Adrenal gland (tissue), 9 donors: ENCODE measurements at regions not wholly inside any gene's neighbourhood (a gene's known extent, or its start where the extent isn't known, plus 50 kb on each side); places are given as distances from the start of the nearest gene placed in this dataset.

Source experiments
- DNase-seq, 7 donors: peaks; one replicate each; pipeline ENCODE4 v3.0.0-alpha.2; 2019 to 2020
- H3K27ac ChIP-seq, 5 donors: fragments of 200-600 bp; sonication (generic) in 4 of 5; 1 replicate in 3 of 5; 2 replicates in 2 of 5; pipeline versions ENCODE4 v1.5.1 to v1.8.0; 2016 to 2020; ENCODE audit warnings: mild to moderate bottlenecking in 1 of 5
- H3K27me3 ChIP-seq: fragments of 200-600 bp; 2 replicates; pipeline ENCODE4 v1.8.0; 2021
- H3K36me3 ChIP-seq, 2 donors: fragments of 200-600 bp; replicated peaks in 1 of 2; 1 replicate in 1 of 2; 2 replicates in 1 of 2; pipeline versions ENCODE4 v1.5.1 to v1.8.0; 2018 to 2022
- H3K4me1 ChIP-seq, 2 donors: fragments of 200-600 bp; replicated peaks in 1 of 2; 1 replicate in 1 of 2; 2 replicates in 1 of 2; pipeline versions ENCODE4 v1.5.1 to v1.8.0; 2018 to 2021
- H3K4me3 ChIP-seq, 4 donors: fragments of 200-600 bp; sonication (generic) in 3 of 4; one replicate each; pipeline ENCODE4 v1.5.1; 2016 to 2018
- H3K9me3 ChIP-seq, 3 donors: fragments of 200-600 bp; sonication (generic) in 1 of 3; replicated peaks in 1 of 3; 1 replicate in 2 of 3; 2 replicates in 1 of 3; pipeline versions ENCODE4 v1.5.1 to v1.8.0; 2016 to 2021
- POLR2A ChIP-seq, 2 donors: fragments of 450-650 bp; IDR thresholded peaks; one replicate each; pipeline ENCODE4 v1.6.1; 2017; ENCODE audit warnings: antibody characterized with exemption in 2 of 2, mild to moderate bottlenecking in 2 of 2, moderate library complexity in 1 of 2
- WGBS, 4 donors: extraction: QIAGEN DNeasy Blood & Tissue Kit in 2 of 4; methylation state at CpG; one replicate each; pipeline versions ENCODE4 v1.1.5 to v1.1.7; 2013 to 2017; 5-methylcytosine and 5-hydroxymethylcytosine counted together
- intact Hi-C, 2 donors: fragments of 100-400 bp; cut with DNase I; formaldehyde crosslinking; loops; one replicate each; pipeline versions ENCODE4 v1.14.1 to v1.15.0; 2022 to 2023
- TF ChIP-seq, protein P1 (sequence below), 6 experiments: fragments of 450-650 bp in 4 of 6; fragments of 200-600 bp in 2 of 6; sonication (generic) in 1 of 6; IDR thresholded peaks; 1 replicate in 5 of 6; 2 replicates in 1 of 6; pipeline versions ENCODE4 v1.5.1 to v1.8.0; 2016 to 2021; ENCODE audit warnings: antibody characterized with exemption in 6 of 6, mild to moderate bottlenecking in 2 of 6, moderate library complexity in 1 of 6
- donor health status: healthy with polysubstance abuse.
- donor health status: Bipolar disorder and iron deficiency.
- donor health status: DM: yes; HTN: yes; CAD: no.
- donor health status: DM: no; HTN: no; CAD: no.
- donor health status: DM: no; HTN: no; CAD: no.

DNA sequence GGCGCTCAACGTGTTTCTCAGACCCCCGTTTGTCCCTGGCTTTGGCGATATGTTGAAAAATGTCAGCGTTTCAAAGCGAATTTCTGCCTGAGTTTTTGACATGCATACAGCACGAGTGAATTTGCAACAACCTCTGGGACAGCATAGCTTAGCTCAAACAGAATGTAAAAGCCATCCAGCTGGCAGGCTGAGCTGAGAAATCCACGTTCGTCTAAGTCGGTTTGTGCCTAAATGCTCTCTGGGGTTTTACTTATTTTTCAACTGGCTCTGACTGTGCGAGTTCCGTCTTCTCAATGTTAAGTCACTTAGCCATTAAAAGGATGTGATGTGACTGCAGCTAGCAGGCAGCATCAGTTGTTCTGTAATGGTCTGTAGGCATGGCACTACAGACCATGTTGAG lies 243.5 kb upstream of the SLCO3A1 start:
- H3K27ac ChIP-seq, result no peak overlapping the region
- peaks cover 3% of the 10 kb centered on the region for H3K27me3 ChIP-seq
- intact Hi-C loops, result no loop called here
- H3K36me3 ChIP-seq, result no peaks in the 10 kb centered on the region
- H3K4me1 ChIP-seq, result no peaks in the 10 kb centered on the region
- TF ChIP-seq, protein P1, sequence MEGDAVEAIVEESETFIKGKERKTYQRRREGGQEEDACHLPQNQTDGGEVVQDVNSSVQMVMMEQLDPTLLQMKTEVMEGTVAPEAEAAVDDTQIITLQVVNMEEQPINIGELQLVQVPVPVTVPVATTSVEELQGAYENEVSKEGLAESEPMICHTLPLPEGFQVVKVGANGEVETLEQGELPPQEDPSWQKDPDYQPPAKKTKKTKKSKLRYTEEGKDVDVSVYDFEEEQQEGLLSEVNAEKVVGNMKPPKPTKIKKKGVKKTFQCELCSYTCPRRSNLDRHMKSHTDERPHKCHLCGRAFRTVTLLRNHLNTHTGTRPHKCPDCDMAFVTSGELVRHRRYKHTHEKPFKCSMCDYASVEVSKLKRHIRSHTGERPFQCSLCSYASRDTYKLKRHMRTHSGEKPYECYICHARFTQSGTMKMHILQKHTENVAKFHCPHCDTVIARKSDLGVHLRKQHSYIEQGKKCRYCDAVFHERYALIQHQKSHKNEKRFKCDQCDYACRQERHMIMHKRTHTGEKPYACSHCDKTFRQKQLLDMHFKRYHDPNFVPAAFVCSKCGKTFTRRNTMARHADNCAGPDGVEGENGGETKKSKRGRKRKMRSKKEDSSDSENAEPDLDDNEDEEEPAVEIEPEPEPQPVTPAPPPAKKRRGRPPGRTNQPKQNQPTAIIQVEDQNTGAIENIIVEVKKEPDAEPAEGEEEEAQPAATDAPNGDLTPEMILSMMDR (IDR thresholded peaks at IDR 0.05), result no peak
- TF ChIP-seq POLR2A (IDR thresholded peaks at IDR 0.05), result no peak
- 76 to 83% (median 81%) methylated on average over 11 to 12 of the region's 12 CpGs for WGBS, 4 donors
- DNase-seq, result no peak
- H3K9me3 ChIP-seq, result no peaks in the 10 kb centered on the region
- no peak overlapping the region for H3K4me3 ChIP-seq

DNA sequence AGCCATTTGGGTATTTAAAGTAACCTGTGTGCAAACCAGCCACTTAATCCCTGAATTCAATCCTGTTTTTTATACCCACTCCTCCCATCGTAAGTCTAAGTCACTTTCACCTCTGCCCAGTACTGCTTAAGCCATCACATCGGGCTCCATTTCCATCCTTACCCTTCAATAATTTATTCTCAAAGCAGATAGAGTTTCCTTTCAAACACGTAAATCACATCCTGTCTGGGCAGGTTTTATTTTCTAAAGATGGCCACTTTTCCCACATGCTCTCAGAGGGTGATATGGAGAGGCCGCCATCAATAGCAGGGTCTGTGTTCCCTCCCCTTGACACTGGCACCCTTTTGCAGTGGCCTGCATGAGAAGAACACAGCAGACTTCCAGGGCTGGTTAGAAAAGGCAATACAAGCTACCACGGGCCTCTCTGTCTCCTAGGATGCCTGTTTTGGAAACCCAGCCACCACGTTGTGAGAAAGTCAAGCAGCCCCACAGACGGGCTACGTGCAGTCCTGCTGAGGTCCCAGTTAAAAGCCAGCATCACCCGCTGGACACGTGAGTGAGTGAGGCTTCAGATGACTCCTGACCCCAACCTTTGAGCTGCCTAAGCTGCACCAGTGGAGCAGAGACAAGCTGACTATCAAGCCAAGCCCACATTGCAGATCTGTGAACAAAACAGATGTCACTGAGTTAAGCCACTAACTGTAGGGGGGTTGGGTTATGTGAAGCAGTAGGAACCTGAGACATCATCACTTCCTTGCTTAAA lies 241.8 kb upstream of the SLCO3A1 start:
- WGBS, 4 donors, result 55 to 64% (median 62%) methylated on average over 6 to 10 of the region's 10 CpGs
- Histone ChIP-seq H3K9me3 (no peaks in the 10 kb centered on the region), H3K27ac (no peak overlapping the region), H3K4me3 (no peak overlapping the region), H3K36me3 (no peaks in the 10 kb centered on the region), H3K4me1 (no peaks in the 10 kb centered on the region), H3K27me3 (peaks cover 3% of the 10 kb centered on the region)
- intact Hi-C loops, result no loop called here
- TF ChIP-seq, protein P1 (IDR thresholded peaks at IDR 0.05), result no peak
- no peak for TF ChIP-seq POLR2A (IDR thresholded peaks at IDR 0.05)
- DNase-seq, result no peak

DNA sequence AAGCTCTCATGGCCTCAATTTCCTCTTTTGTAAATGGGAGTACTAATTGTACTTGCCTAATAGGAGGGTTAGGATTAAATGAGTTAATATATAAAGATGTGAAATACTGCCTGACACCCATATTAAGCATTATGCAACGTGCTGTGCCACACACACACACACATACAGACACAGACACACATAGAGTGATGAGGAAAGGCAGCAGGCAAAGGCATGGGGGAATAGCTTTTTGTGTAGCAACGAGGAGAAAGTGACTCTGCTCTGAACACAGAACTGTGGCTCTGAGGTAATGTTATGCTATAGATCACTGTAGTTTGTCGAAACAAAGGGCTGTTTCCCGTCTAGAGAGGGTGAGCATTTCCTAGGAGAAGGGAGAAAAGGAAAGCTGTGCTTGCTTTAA lies 233.3 kb upstream of the SLCO3A1 start:
- DNase-seq, result no peak

DNA sequence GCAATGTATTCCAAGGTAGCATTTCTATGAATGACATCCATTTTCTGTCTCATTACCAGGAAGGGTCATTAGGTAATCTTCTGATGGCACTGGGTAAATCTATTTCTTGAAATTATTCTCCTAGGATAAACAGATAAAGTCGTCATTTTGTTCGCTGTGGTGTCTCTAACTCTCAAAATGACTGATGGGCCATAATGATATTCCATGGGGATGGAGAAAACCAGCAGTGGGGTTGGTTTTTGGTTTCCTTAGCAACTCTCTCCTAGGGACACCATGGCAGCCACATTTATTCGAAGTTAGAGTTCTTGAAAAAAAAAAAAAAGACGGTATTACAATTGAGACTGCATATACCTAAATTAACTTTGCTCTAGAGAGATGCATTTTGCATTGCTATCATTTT lies 231.3 kb upstream of the SLCO3A1 start:
- no peak for DNase-seq
- WGBS, 4 donors, result 63 to 78% (median 72%) methylated on average over 4 of the region's 4 CpGs

More for the DNA sequence above, 233.3 kb upstream of the SLCO3A1 start:
- no peaks in the 10 kb centered on the region for H3K9me3 ChIP-seq
- intact Hi-C loops, result no loop called here
- H3K27ac ChIP-seq, result no peak overlapping the region
- peaks cover 5% of the 10 kb centered on the region for H3K27me3 ChIP-seq
- no peaks in the 10 kb centered on the region for H3K4me1 ChIP-seq
- H3K36me3 ChIP-seq, result no peaks in the 10 kb centered on the region
- no peak overlapping the region for H3K4me3 ChIP-seq
- TF ChIP-seq POLR2A (IDR thresholded peaks at IDR 0.05), result no peak
- TF ChIP-seq, protein P1 (IDR thresholded peaks at IDR 0.05), result no peak
- WGBS, 4 donors, result 33 to 48% (median 34%) methylated on average over 4 of the region's 4 CpGs

More for the DNA sequence above, 231.3 kb upstream of the SLCO3A1 start:
- no peak overlapping the region for H3K4me3 ChIP-seq
- H3K27me3 ChIP-seq, result peaks cover 5% of the 10 kb centered on the region
- no peaks in the 10 kb centered on the region for H3K36me3 ChIP-seq
- H3K27ac ChIP-seq, result no peak overlapping the region
- no peaks in the 10 kb centered on the region for H3K9me3 ChIP-seq
- intact Hi-C loops, result no loop called here
- TF ChIP-seq, protein P1 (IDR thresholded peaks at IDR 0.05), result no peak
- TF ChIP-seq POLR2A (IDR thresholded peaks at IDR 0.05), result no peak
- H3K4me1 ChIP-seq, result peaks cover under 1 to 2% of the 10 kb centered on the region in 2 donors
